ENCODE measurements at regions not wholly inside any gene's neighbourhood (a gene's known extent, or its start where the extent isn't known, plus 50 kb on each side); places are given as distances from the start of the nearest gene placed in this dataset.

DNA sequence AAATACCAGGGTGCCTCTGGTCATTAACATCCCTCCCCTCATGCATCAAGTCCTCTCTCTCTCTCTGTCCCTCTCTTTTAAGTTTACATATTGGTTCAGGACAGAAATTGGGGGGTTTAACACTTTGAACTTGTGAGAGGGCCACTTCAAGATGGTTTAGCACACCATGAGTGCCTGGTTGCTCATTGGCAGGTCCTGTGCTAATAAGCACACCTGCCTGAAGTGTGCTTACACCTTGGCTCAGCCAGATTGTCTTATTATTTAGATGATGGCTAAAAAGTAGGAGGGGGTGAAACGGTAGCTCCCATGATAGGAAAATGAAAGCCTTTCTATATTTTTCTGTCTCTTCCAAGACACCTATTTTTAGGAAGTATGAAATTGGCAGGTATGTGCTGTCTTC, 205.8 kb downstream of the ARL6IP6 start:
- intact Hi-C loops (cut with micrococcal nuclease) = no loop called here
- H3K4me1 Mint-ChIP-seq = no peaks in the 10 kb centered on the region
- no CpG with 5 or more reads among the region's 1 CpG for WGBS (ENCODE audit: insufficient coverage)
- no peak overlapping the region for H3K27ac ChIP-seq (ENCODE audit: low read length)
- H3K27me3 ChIP-seq (ENCODE audit: control insufficient read depth, insufficient read depth, low read length) = no peaks in the 10 kb centered on the region
- no peaks in the 10 kb centered on the region for H3K36me3 Mint-ChIP-seq
- no peaks in the 10 kb centered on the region for H3K4me1 ChIP-seq (ENCODE audit: control insufficient read depth, insufficient read depth, low read length)
- no peak for ATAC-seq
- TF ChIP-seq, protein P1, sequence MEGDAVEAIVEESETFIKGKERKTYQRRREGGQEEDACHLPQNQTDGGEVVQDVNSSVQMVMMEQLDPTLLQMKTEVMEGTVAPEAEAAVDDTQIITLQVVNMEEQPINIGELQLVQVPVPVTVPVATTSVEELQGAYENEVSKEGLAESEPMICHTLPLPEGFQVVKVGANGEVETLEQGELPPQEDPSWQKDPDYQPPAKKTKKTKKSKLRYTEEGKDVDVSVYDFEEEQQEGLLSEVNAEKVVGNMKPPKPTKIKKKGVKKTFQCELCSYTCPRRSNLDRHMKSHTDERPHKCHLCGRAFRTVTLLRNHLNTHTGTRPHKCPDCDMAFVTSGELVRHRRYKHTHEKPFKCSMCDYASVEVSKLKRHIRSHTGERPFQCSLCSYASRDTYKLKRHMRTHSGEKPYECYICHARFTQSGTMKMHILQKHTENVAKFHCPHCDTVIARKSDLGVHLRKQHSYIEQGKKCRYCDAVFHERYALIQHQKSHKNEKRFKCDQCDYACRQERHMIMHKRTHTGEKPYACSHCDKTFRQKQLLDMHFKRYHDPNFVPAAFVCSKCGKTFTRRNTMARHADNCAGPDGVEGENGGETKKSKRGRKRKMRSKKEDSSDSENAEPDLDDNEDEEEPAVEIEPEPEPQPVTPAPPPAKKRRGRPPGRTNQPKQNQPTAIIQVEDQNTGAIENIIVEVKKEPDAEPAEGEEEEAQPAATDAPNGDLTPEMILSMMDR (IDR thresholded peaks at IDR 0.05) = no peak
- DNase-seq = no peak
- H3K9me3 ChIP-seq (ENCODE audit: control insufficient read depth, insufficient read depth, low read length) = no peaks in the 10 kb centered on the region
- no peaks in the 10 kb centered on the region for H3K36me3 ChIP-seq (ENCODE audit: control insufficient read depth, insufficient read depth, low read length)
- no peaks in the 10 kb centered on the region for H3K27me3 Mint-ChIP-seq (ENCODE audit: low read depth in 2 of 2)
- no peak overlapping the region for H3K27ac Mint-ChIP-seq
- peaks cover 0 to 4% of the 10 kb centered on the region in 2 donors for H3K9me3 Mint-ChIP-seq
- H3K4me3 ChIP-seq (ENCODE audit: low read length) = no peak overlapping the region
- H3K4me3 Mint-ChIP-seq = no peak overlapping the region

DNA sequence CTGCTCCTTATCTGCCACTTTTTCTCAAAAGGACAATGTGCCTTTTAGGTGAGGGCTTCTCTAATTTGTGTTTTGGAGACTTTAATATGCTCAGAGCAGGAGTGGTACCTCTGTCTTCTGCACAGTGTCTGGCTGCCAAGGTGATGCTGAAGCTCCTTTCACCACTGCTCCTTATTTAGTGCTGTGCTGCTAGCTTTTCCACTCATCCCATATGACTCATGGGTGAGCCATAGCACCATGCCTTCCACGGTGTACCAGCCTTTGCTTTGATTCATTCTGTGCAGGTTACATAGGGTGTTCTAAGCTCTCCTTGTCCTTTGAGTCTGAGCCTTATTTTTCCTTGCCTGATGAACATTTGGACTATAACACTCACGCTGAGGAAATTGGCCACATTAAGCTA, 202.4 kb downstream of the ARL6IP6 start:
- no peaks in the 10 kb centered on the region for H3K27me3 ChIP-seq (ENCODE audit: control insufficient read depth, insufficient read depth, low read length)
- no peak for DNase-seq
- Mint-ChIP-seq H3K27ac (no peak overlapping the region), H3K27me3 (ENCODE audit: low read depth in 2 of 2) (no peaks in the 10 kb centered on the region), H3K9me3 (peaks cover 0 to 4% of the 10 kb centered on the region in 2 donors), H3K36me3 (no peaks in the 10 kb centered on the region), H3K4me1 (no peaks in the 10 kb centered on the region), H3K4me3 (no peak overlapping the region)
- no peak overlapping the region for H3K27ac ChIP-seq (ENCODE audit: low read length)
- H3K36me3 ChIP-seq (ENCODE audit: control insufficient read depth, insufficient read depth, low read length) = no peaks in the 10 kb centered on the region
- 71% methylated on average over 2 of the region's 2 CpGs for WGBS (ENCODE audit: insufficient coverage)
- TF ChIP-seq, protein P1 (IDR thresholded peaks at IDR 0.05) = no peak
- no peaks in the 10 kb centered on the region for H3K9me3 ChIP-seq (ENCODE audit: control insufficient read depth, insufficient read depth, low read length)
- intact Hi-C loops (cut with micrococcal nuclease) = no loop called here
- no peaks in the 10 kb centered on the region for H3K4me1 ChIP-seq (ENCODE audit: control insufficient read depth, insufficient read depth, low read length)
- no peak for ATAC-seq
- H3K4me3 ChIP-seq (ENCODE audit: low read length) = no peak overlapping the region

DNA sequence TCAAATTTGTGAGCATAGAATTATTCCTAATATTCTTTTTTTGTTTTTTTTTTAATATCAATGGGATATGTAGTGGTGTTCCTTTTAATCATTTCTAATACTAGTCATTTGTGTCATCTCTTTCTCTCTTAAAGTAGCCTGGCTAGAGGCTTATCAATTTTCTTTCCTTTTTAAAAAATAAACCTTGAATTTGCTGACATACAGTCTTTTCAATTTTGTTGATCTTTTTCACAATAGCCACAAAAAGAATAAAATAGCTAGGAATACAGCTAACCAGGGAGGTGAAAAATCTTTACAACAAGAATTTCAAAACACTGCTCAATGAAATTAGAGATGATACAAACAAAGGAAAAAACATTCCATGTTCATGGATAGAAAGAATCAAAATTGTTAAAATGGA, 192.6 kb downstream of the ARL6IP6 start:
- no peaks in the 10 kb centered on the region for H3K36me3 Mint-ChIP-seq
- no peak overlapping the region for H3K4me3 ChIP-seq (ENCODE audit: low read length)
- no peak overlapping the region for H3K4me3 Mint-ChIP-seq
- no peak overlapping the region for H3K27ac Mint-ChIP-seq
- no peak overlapping the region for H3K27ac ChIP-seq (ENCODE audit: low read length)
- ATAC-seq (no peak), DNase-seq (no peak)
- H3K36me3 ChIP-seq (ENCODE audit: control insufficient read depth, insufficient read depth, low read length) = no peaks in the 10 kb centered on the region
- no peaks in the 10 kb centered on the region for H3K27me3 ChIP-seq (ENCODE audit: control insufficient read depth, insufficient read depth, low read length)
- peaks cover 2% of the 10 kb centered on the region for H3K9me3 ChIP-seq (ENCODE audit: control insufficient read depth, insufficient read depth, low read length)
- no peaks in the 10 kb centered on the region for H3K4me1 Mint-ChIP-seq
- H3K27me3 Mint-ChIP-seq (ENCODE audit: low read depth in 2 of 2) = peaks cover 0 to 2% of the 10 kb centered on the region in 2 donors
- intact Hi-C loops (cut with micrococcal nuclease) = no loop called here
- peaks cover 0 to 8% of the 10 kb centered on the region in 2 donors for H3K9me3 Mint-ChIP-seq
- TF ChIP-seq, protein P1 (IDR thresholded peaks at IDR 0.05) = no peak
- no peaks in the 10 kb centered on the region for H3K4me1 ChIP-seq (ENCODE audit: control insufficient read depth, insufficient read depth, low read length)

GRCh38 chr2:152907046-152907445, 188.6 kb downstream of the ARL6IP6 start:
- TF ChIP-seq, protein P1 (IDR thresholded peaks at IDR 0.05) = no peak
- WGBS (ENCODE audit: insufficient coverage) = 85% methylated on average over 2 of the region's 5 CpGs

More at GRCh38 chr2:152907046-152907445, 188.6 kb downstream of the ARL6IP6 start:
- no peak overlapping the region for H3K4me3 ChIP-seq (ENCODE audit: low read length)
- no peak overlapping the region for H3K27ac Mint-ChIP-seq
- H3K27me3 ChIP-seq (ENCODE audit: control insufficient read depth, insufficient read depth, low read length) = no peaks in the 10 kb centered on the region
- peaks cover 0 to 5% of the 10 kb centered on the region in 2 donors for H3K9me3 Mint-ChIP-seq
- intact Hi-C loops (cut with micrococcal nuclease) = no loop called here
- H3K27ac ChIP-seq (ENCODE audit: low read length) = no peak overlapping the region
- peaks cover 2% of the 10 kb centered on the region for H3K9me3 ChIP-seq (ENCODE audit: control insufficient read depth, insufficient read depth, low read length)
- no peaks in the 10 kb centered on the region for H3K36me3 Mint-ChIP-seq
- no peak for ATAC-seq
- H3K4me1 ChIP-seq (ENCODE audit: control insufficient read depth, insufficient read depth, low read length) = no peaks in the 10 kb centered on the region
- H3K4me3 Mint-ChIP-seq = no peak overlapping the region
- H3K36me3 ChIP-seq (ENCODE audit: control insufficient read depth, insufficient read depth, low read length) = no peaks in the 10 kb centered on the region
- peaks cover 0 to 3% of the 10 kb centered on the region in 2 donors for H3K27me3 Mint-ChIP-seq (ENCODE audit: low read depth in 2 of 2)
- no peaks in the 10 kb centered on the region for H3K4me1 Mint-ChIP-seq
- no peak for DNase-seq
